ENCODE measurements at regions not wholly inside any gene's neighbourhood (a gene's known extent, or its start where the extent isn't known, plus 50 kb on each side); places are given as distances from the start of the nearest gene placed in this dataset.

DNA sequence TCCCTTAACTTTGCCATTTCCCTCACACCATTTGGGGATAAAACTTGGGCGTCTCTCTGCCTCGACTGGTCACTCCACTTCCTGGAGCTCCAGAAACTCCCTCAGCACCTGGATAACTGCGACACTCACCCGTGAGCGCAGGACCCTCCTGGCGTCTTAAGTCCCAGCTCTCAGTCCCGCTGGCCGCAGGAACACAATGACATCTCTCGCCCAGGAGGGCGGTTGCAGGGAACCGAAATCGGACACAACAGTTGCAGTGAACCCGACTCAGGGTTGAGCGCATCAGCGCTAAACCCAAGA, 370.9 kb upstream of the SMIM31 start:
- WGBS (ENCODE audit: insufficient coverage), result 5% methylated on average over 15 of the region's 15 CpGs
- intact Hi-C loops (cut with micrococcal nuclease), result no loop called here

DNA sequence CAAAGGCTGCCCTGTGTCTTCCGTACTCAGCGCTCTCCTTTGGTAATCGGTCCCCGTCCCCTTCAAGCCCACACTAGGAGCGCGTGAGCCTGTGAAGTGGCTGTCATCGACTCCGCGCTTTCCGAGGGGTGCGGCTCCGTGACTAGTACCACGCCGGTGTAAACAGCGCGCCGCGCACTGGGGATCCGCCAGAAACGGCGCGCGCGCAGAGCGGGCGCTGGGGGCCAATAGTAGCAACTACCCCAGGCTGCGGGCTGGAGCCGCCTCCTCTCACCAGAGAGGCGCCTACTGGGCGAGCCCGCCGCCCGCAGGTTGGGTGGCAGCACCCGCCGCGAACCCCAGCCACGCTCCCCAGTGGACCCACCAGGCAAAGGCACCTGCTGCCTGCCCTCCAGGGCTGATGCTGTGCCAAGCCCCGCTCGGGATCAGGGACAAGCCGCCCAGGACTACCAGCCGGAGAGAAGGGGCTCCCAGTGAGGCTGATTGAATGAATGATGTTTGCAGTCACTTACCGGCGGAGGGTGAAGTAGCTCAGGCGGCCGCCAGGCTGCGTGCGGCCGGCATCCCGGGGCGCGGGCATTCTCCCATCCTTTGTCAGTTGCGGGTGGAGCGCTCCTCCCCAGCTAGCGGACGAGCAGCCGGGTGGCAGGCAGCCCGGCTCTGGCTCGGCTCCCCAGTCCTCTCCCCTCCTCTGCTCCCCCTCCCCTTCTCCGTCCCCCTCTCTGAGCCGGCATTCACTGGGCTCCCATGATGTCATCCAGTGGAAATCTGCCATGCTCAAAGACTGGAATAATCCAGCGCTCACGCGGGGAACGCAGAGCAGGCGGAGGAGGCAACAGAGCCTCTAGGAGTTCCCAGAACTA, 370.3 kb upstream of the SMIM31 start:
- no peak overlapping the region for H3K4me3 ChIP-seq (ENCODE audit: low read length)
- Mint-ChIP-seq H3K9me3 (peaks cover 3% of the 10 kb centered on the region in 2 donors), H3K27ac (no peak overlapping the region), H3K4me3 (no peak overlapping the region), H3K4me1 (no peaks in the 10 kb centered on the region), H3K27me3 (ENCODE audit: low read depth in 2 of 2) (peaks cover 0 to 11% of the 10 kb centered on the region in 2 donors), H3K36me3 (no peaks in the 10 kb centered on the region)
- TF ChIP-seq, protein P1, sequence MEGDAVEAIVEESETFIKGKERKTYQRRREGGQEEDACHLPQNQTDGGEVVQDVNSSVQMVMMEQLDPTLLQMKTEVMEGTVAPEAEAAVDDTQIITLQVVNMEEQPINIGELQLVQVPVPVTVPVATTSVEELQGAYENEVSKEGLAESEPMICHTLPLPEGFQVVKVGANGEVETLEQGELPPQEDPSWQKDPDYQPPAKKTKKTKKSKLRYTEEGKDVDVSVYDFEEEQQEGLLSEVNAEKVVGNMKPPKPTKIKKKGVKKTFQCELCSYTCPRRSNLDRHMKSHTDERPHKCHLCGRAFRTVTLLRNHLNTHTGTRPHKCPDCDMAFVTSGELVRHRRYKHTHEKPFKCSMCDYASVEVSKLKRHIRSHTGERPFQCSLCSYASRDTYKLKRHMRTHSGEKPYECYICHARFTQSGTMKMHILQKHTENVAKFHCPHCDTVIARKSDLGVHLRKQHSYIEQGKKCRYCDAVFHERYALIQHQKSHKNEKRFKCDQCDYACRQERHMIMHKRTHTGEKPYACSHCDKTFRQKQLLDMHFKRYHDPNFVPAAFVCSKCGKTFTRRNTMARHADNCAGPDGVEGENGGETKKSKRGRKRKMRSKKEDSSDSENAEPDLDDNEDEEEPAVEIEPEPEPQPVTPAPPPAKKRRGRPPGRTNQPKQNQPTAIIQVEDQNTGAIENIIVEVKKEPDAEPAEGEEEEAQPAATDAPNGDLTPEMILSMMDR (IDR thresholded peaks at IDR 0.05), result no peak
- H3K27ac ChIP-seq (ENCODE audit: low read length), result no peak overlapping the region
- ATAC-seq (no peak), DNase-seq (no peak)
- peaks cover 4% of the 10 kb centered on the region for H3K9me3 ChIP-seq (ENCODE audit: control insufficient read depth, insufficient read depth, low read length)
- peaks cover 2% of the 10 kb centered on the region for H3K27me3 ChIP-seq (ENCODE audit: control insufficient read depth, insufficient read depth, low read length)
- 9% methylated on average over 65 of the region's 65 CpGs for WGBS (ENCODE audit: insufficient coverage)
- no peaks in the 10 kb centered on the region for H3K4me1 ChIP-seq (ENCODE audit: control insufficient read depth, insufficient read depth, low read length)
- no peaks in the 10 kb centered on the region for H3K36me3 ChIP-seq (ENCODE audit: control insufficient read depth, insufficient read depth, low read length)
- intact Hi-C loops (cut with micrococcal nuclease), result no loop called here

More for the DNA sequence above, 370.9 kb upstream of the SMIM31 start:
- Histone ChIP-seq H3K27ac (ENCODE audit: low read length) (no peak overlapping the region), H3K27me3 (ENCODE audit: control insufficient read depth, insufficient read depth, low read length) (peaks cover 2% of the 10 kb centered on the region), H3K9me3 (ENCODE audit: control insufficient read depth, insufficient read depth, low read length) (peaks cover 4% of the 10 kb centered on the region), H3K4me3 (ENCODE audit: low read length) (no peak overlapping the region), H3K36me3 (ENCODE audit: control insufficient read depth, insufficient read depth, low read length) (no peaks in the 10 kb centered on the region), H3K4me1 (ENCODE audit: control insufficient read depth, insufficient read depth, low read length) (no peaks in the 10 kb centered on the region)
- Mint-ChIP-seq H3K4me3 (no peak overlapping the region), H3K4me1 (no peaks in the 10 kb centered on the region), H3K9me3 (peaks cover 3 to 4% of the 10 kb centered on the region in 2 donors), H3K36me3 (no peaks in the 10 kb centered on the region), H3K27ac (no peak overlapping the region), H3K27me3 (ENCODE audit: low read depth in 2 of 2) (peaks cover 0 to 11% of the 10 kb centered on the region in 2 donors)
- TF ChIP-seq, protein P1 (IDR thresholded peaks at IDR 0.05), result no peak
- no peak for ATAC-seq
- no peak for DNase-seq

GRCh38 chr4:164384416-164384815, 369.5 kb upstream of the SMIM31 start:
- DNase-seq (no peak), ATAC-seq (no peak)
- WGBS (ENCODE audit: insufficient coverage), result 75% methylated on average over 8 of the region's 8 CpGs
- Mint-ChIP-seq H3K4me3 (no peak overlapping the region), H3K9me3 (peaks cover 0 to 3% of the 10 kb centered on the region in 2 donors), H3K27me3 (ENCODE audit: low read depth in 2 of 2) (peaks cover 0 to 11% of the 10 kb centered on the region in 2 donors), H3K4me1 (no peaks in the 10 kb centered on the region), H3K36me3 (no peaks in the 10 kb centered on the region), H3K27ac (no peak overlapping the region)
- Histone ChIP-seq H3K4me1 (ENCODE audit: control insufficient read depth, insufficient read depth, low read length) (no peaks in the 10 kb centered on the region), H3K9me3 (ENCODE audit: control insufficient read depth, insufficient read depth, low read length) (peaks cover 4% of the 10 kb centered on the region), H3K27ac (ENCODE audit: low read length) (no peak overlapping the region), H3K36me3 (ENCODE audit: control insufficient read depth, insufficient read depth, low read length) (no peaks in the 10 kb centered on the region), H3K4me3 (ENCODE audit: low read length) (no peak overlapping the region), H3K27me3 (ENCODE audit: control insufficient read depth, insufficient read depth, low read length) (peaks cover 2% of the 10 kb centered on the region)
- intact Hi-C loops (cut with micrococcal nuclease), result no loop called here
- TF ChIP-seq, protein P1 (IDR thresholded peaks at IDR 0.05), result no peak

GRCh38 chr4:164396439-164396838, 357.5 kb upstream of the SMIM31 start:
- Mint-ChIP-seq H3K27ac (no peak overlapping the region), H3K4me1 (no peaks in the 10 kb centered on the region), H3K9me3 (peaks cover 7 to 8% of the 10 kb centered on the region in 2 donors), H3K4me3 (no peak overlapping the region), H3K27me3 (ENCODE audit: low read depth in 2 of 2) (no peaks in the 10 kb centered on the region), H3K36me3 (no peaks in the 10 kb centered on the region)
- Histone ChIP-seq H3K27me3 (ENCODE audit: control insufficient read depth, insufficient read depth, low read length) (no peaks in the 10 kb centered on the region), H3K4me3 (ENCODE audit: low read length) (no peak overlapping the region), H3K9me3 (ENCODE audit: control insufficient read depth, insufficient read depth, low read length) (no peaks in the 10 kb centered on the region), H3K36me3 (ENCODE audit: control insufficient read depth, insufficient read depth, low read length) (no peaks in the 10 kb centered on the region), H3K27ac (ENCODE audit: low read length) (no peak overlapping the region), H3K4me1 (ENCODE audit: control insufficient read depth, insufficient read depth, low read length) (no peaks in the 10 kb centered on the region)
- intact Hi-C loops (cut with micrococcal nuclease), result no loop called here
- no peak for ATAC-seq
- TF ChIP-seq, protein P1 (IDR thresholded peaks at IDR 0.05), result no peak
- DNase-seq, result no peak
- 83% methylated on average over 2 of the region's 4 CpGs for WGBS (ENCODE audit: insufficient coverage)

All from natural killer cell (primary cell).